Loucy (cell line): ENCODE measurements at regions not wholly inside any gene's neighbourhood (a gene's known extent, or its start where the extent isn't known, plus 50 kb on each side); places are given as distances from the start of the nearest gene placed in this dataset.

Experiments
- CTCF ChIP-seq: fragments of 200-600 bp; sonication (generic); conservative IDR thresholded peaks from 2 replicates; pipeline ENCODE4 v1.5.1; 2014; ENCODE audit warnings: mild to moderate bottlenecking, antibody characterized with exemption, low read length
- EZH2phosphoT487 ChIP-seq: fragments of 200-600 bp; IDR thresholded peaks from 2 replicates; pipeline ENCODE4 v1.6.1; 2018; ENCODE audit warnings: antibody characterized with exemption, mild to moderate bottlenecking, moderate library complexity, borderline replicate concordance

- TF ChIP-seq CTCF (no peak), EZH2phosphoT487 (no peak)
Observed at GRCh38 chr3:156040041-156040440, 80.3 kb upstream of the KCNAB1 start.
